ENCODE measurements at regions not wholly inside any gene's neighbourhood (a gene's known extent, or its start where the extent isn't known, plus 50 kb on each side); places are given as distances from the start of the nearest gene placed in this dataset.

DNA sequence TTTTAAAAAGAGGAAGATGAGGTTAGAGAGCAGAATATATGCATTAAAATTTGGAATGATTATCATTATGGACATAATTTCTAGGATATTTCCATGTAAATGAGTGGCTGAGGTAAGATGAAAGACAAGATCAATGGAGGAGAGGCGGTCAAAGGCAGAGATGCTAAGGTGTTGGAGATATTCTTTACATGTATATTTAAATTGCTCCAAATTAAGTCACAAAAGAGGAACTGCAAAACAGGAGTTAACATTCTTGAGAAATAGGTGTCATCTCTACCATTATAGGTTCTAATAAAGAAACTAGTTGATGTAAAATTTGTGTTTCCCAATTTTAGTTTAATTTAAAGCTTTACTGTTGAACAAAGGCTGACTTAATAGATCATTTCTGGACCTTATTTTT is 268.5 kb upstream of the PPFIA2 start:
- no peak for DNase-seq (ENCODE audit: extremely low spot score, unreplicated experiment)
- no peak overlapping the region for H3K27ac Mint-ChIP-seq (ENCODE audit: unreplicated experiment)
- no peaks in the 10 kb centered on the region for H3K4me1 Mint-ChIP-seq (ENCODE audit: unreplicated experiment)
- peaks cover 2% of the 10 kb centered on the region for H3K27me3 Mint-ChIP-seq (ENCODE audit: unreplicated experiment)
- TF ChIP-seq, protein P1, sequence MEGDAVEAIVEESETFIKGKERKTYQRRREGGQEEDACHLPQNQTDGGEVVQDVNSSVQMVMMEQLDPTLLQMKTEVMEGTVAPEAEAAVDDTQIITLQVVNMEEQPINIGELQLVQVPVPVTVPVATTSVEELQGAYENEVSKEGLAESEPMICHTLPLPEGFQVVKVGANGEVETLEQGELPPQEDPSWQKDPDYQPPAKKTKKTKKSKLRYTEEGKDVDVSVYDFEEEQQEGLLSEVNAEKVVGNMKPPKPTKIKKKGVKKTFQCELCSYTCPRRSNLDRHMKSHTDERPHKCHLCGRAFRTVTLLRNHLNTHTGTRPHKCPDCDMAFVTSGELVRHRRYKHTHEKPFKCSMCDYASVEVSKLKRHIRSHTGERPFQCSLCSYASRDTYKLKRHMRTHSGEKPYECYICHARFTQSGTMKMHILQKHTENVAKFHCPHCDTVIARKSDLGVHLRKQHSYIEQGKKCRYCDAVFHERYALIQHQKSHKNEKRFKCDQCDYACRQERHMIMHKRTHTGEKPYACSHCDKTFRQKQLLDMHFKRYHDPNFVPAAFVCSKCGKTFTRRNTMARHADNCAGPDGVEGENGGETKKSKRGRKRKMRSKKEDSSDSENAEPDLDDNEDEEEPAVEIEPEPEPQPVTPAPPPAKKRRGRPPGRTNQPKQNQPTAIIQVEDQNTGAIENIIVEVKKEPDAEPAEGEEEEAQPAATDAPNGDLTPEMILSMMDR (IDR thresholded peaks at IDR 0.05) = no peak
- no peaks in the 10 kb centered on the region for H3K36me3 Mint-ChIP-seq (ENCODE audit: unreplicated experiment)
- no peaks in the 10 kb centered on the region for H3K9me3 Mint-ChIP-seq (ENCODE audit: unreplicated experiment)
- no peak overlapping the region for H3K4me3 Mint-ChIP-seq (ENCODE audit: unreplicated experiment)

DNA sequence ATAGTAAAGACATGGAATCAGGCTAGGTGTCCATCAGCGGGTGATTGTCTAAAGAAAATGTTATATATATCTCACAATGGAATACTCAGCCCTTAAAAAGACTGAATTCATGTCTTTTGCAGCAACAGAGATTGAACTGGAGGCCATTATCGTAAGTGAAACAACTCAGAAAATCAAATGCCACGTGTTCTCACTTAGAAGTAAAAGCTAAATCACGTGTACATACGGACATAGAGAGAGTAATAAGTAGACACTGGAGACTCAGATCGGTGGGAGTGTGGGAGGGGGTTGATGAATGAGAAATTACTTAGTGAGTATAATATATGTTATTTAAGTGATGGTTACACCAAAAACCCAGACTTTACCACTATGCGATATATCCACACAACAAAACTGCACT is 266.3 kb upstream of the PPFIA2 start:
- Mint-ChIP-seq H3K4me1 (ENCODE audit: unreplicated experiment) (no peaks in the 10 kb centered on the region), H3K4me3 (ENCODE audit: unreplicated experiment) (no peak overlapping the region), H3K27ac (ENCODE audit: unreplicated experiment) (no peak overlapping the region), H3K36me3 (ENCODE audit: unreplicated experiment) (no peaks in the 10 kb centered on the region), H3K27me3 (ENCODE audit: unreplicated experiment) (peaks cover 2% of the 10 kb centered on the region), H3K9me3 (ENCODE audit: unreplicated experiment) (no peaks in the 10 kb centered on the region)
- TF ChIP-seq, protein P1 (IDR thresholded peaks at IDR 0.05) = no peak
- DNase-seq (ENCODE audit: extremely low spot score, unreplicated experiment) = no peak

DNA sequence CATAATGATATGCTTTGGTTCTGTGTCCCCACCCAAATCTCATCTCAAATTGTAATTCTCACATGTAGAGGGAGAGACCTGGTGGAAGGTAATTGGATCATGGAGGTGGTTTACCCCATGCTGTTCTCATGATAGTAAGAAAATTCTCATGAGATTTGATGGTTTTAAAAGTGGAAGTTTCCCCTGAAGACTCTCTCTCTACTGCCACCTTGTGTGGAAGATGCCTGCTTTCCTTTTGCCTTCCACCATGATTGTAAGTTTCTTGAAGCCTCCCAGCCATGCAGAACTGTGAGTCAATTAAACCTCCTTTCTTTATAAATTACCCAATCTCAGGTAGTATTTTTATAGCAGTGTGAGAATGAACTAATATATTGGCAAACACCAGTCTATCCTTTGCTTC is 260.4 kb upstream of the PPFIA2 start:
- DNase-seq (ENCODE audit: extremely low spot score, unreplicated experiment) = no peak
- Mint-ChIP-seq H3K9me3 (ENCODE audit: unreplicated experiment) (no peaks in the 10 kb centered on the region), H3K27me3 (ENCODE audit: unreplicated experiment) (peaks cover 2% of the 10 kb centered on the region), H3K36me3 (ENCODE audit: unreplicated experiment) (no peaks in the 10 kb centered on the region), H3K4me3 (ENCODE audit: unreplicated experiment) (no peak overlapping the region), H3K27ac (ENCODE audit: unreplicated experiment) (no peak overlapping the region), H3K4me1 (ENCODE audit: unreplicated experiment) (no peaks in the 10 kb centered on the region)
- TF ChIP-seq, protein P1 (IDR thresholded peaks at IDR 0.05) = peak; percentile 27

DNA sequence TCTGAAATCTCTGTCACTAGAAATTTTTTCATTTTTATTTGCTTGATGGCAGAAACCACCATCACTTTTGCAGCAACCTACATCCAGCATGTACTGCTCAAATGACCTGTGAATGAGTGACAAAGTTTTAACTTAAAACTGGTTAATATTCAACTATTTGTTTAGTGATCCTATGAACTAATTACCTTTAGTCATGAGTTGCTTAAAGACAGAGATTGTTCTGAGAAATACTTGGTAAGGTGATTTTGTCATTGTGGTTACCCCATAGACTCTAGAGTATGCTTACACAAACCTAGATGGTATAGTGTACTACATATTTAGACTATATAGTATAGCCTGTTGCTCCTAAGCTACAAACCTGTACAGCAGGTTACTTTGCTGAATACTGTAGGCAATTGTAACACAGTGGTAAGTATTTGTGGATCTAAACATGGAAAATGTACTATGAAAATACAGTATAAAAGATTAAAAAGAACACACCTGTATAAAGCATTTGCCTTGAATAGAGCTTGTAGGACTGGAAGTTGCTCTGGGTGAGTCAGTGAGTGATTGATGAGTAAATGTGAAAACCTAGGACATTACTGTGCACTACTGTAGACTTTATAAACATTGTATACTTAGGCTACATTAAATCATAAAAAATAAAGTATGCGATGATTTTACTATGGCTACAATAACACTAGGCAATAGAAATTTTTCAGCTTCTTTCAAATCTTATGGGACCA is 256.6 kb upstream of the PPFIA2 start:
- H3K4me1 Mint-ChIP-seq (ENCODE audit: unreplicated experiment) = no peaks in the 10 kb centered on the region
- TF ChIP-seq, protein P1 (IDR thresholded peaks at IDR 0.05) = no peak
- no peak overlapping the region for H3K27ac Mint-ChIP-seq (ENCODE audit: unreplicated experiment)
- H3K27me3 Mint-ChIP-seq (ENCODE audit: unreplicated experiment) = no peaks in the 10 kb centered on the region
- H3K9me3 Mint-ChIP-seq (ENCODE audit: unreplicated experiment) = no peaks in the 10 kb centered on the region
- DNase-seq (ENCODE audit: extremely low spot score, unreplicated experiment) = no peak
- no peaks in the 10 kb centered on the region for H3K36me3 Mint-ChIP-seq (ENCODE audit: unreplicated experiment)
- no peak overlapping the region for H3K4me3 Mint-ChIP-seq (ENCODE audit: unreplicated experiment)

DNA sequence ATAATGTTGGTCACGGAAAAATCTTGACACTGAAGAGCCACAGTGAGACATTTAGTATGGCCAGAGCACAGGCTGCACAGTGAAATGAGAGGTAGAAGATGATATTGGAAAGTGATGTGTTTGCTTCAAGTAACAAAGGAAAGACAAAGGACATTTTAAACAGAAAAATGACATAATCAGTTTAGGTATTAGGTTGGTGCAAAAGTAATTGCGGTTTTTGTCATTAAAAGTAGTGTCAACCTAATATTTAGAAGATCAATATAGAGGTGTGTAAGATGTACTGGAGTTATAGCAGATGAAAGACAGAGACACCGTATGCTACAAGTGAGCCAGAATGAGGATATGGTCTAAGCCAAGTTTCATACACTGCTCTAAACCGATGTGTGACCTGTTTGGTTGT is 253.0 kb upstream of the PPFIA2 start:
- no peak overlapping the region for H3K27ac Mint-ChIP-seq (ENCODE audit: unreplicated experiment)
- no peaks in the 10 kb centered on the region for H3K36me3 Mint-ChIP-seq (ENCODE audit: unreplicated experiment)
- no peak for DNase-seq (ENCODE audit: extremely low spot score, unreplicated experiment)
- TF ChIP-seq, protein P1 (IDR thresholded peaks at IDR 0.05) = no peak
- no peak overlapping the region for H3K4me3 Mint-ChIP-seq (ENCODE audit: unreplicated experiment)
- no peaks in the 10 kb centered on the region for H3K27me3 Mint-ChIP-seq (ENCODE audit: unreplicated experiment)
- H3K9me3 Mint-ChIP-seq (ENCODE audit: unreplicated experiment) = peaks cover 8% of the 10 kb centered on the region
- no peaks in the 10 kb centered on the region for H3K4me1 Mint-ChIP-seq (ENCODE audit: unreplicated experiment)

Measured in osteocyte (in vitro differentiated cells).